ENCODE measurements at regions not wholly inside any gene's neighbourhood (a gene's known extent, or its start where the extent isn't known, plus 50 kb on each side); places are given as distances from the start of the nearest gene placed in this dataset.

- no peak for DNase-seq
Observed at GRCh38 chr12:77617818-77618217, 212.9 kb upstream of the NAV3 start.

DNA sequence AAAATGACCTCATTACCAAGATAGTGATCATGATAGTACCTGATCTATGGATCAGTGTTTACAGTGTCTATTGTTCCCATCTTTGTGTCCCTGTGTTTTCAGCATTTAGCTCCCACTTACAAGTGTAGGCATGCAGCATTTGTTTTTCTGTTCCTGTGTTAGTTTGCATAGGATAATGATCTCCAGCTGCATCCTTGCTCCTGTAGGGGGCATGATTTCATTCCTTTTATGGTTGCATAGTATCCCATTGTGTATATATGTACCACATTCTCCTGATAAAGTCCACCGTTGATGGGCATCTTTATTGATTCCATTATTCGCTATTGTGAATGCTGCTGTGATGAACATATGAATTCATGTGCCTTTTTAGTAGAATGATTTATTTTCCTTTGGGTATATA lies 215.4 kb upstream of the NAV3 start:
- DNase-seq, result no peak

GRCh38 chr12:77613411-77613810 lies 217.3 kb upstream of the NAV3 start:
- no peak for DNase-seq

DNA sequence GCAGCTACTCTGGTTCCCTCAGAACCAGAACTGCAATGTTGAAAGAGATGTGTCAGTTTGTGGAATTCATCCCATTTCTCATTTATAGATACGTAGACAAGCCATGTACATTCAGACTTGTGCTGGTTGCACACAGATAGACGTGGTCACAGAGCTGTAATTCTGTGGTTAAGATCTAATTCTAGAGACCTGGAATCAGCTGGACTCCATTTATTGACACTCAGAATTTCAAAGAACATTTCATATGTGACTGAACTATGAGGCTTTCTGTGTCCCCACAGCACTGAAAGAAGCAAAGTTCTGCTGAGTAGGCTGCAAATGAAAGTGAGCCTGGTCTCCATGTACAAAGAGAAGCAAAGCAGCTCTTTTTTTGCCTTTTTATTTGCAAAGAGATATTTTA lies 220.2 kb upstream of the NAV3 start:
- DNase-seq, result no peak

GRCh38 chr12:77609016-77609415 lies 221.7 kb upstream of the NAV3 start:
- DNase-seq, result no peak

GRCh38 chr12:77608271-77608824 lies 222.3 kb upstream of the NAV3 start:
- DNase-seq, result no peak

DNA sequence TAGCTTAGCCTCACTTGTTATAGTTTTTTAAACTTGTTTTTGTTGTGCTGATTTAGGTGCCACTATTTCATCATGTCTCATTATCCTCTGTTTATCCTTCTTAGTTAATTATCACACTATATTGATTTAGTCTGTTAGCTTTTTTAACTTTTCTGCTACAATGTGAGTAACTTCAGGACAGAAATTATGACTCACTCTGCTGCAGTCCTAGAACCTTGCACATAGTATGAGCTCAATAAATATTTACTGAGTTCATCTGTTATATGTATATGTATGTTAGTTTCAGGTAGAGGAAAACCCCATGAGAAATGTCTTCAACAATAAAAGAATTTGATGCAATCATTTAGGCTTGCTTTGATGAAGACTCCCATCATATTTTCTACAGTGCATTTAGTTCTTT lies 224.3 kb upstream of the NAV3 start:
- DNase-seq, result no peak

- DNase-seq, result no peak
Observed at GRCh38 chr12:77603946-77604345, 226.7 kb upstream of the NAV3 start.

GRCh38 chr12:77601069-77601468 lies 229.6 kb upstream of the NAV3 start:
- no peak for DNase-seq

DNA sequence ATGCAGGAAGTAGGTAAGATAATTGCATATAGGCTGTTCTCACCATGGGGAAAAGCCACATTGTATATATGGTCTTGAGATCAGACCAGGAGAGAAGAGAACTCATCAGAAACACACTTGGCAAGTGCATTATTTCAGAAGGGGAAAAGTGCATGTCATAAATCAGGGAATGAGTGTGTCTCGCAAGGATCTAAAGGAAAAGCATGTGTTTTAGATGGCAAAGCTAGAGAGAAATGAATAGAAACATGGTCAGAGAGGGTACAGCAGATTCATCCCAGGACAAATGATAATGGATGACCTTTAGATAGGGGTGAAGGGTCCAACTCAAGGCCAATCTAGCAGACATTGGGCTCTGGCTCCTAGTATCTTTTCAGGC lies 230.2 kb upstream of the NAV3 start:
- no peak for DNase-seq

DNA sequence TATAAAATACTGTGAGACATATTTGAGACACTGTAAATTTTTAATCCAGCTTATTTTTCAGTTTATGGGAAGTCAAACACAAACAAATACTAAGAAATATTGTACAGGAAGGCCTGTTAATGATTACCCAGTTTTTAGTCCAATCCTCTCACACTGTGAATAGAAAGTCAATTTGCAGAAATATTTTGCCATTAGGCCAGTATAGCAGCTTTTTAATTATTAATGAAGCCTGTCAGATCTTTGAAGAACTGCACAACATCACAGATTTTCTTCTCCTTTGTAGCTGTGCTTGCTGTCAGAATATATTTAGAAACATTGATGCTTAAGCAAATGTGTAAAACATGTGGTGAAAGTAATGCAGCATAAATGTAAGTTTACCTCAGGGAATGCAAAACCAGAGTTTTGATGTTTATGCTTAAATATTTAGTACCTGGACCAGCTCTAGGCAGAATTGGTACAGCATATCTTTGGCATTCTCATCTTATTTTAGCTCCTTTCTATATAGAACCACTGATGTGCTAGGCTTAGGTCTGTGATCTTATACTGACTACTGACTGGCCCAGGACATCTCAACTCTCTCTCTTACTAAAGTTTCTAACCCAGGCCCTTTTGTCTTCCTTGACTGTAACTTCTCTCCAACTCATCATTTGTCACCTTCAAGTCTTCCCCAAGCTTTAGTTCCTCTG lies 230.8 kb upstream of the NAV3 start:
- no peak for DNase-seq

- DNase-seq, result no peak
Observed at GRCh38 chr12:77594366-77594765, 236.3 kb upstream of the NAV3 start.

DNA sequence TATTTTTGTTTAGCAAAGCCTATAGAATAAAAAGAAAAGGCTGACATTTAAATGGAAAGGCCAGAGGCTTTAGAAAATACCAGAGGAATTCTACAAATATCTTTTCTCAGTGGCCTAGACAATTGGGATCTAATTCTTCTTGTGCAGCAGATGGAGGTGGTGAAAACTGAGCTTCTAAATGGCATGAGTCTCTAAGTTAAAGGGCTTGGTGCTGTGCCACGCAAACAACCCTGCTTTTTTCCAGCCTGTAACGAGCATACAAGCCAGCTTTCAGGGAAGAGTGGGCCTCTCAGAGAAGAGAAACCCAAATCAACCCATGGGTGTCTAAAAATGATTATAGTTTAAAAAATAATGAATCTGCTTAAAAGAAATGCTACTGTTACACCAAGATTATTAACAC lies 237.9 kb upstream of the NAV3 start:
- no peak for DNase-seq

DNA sequence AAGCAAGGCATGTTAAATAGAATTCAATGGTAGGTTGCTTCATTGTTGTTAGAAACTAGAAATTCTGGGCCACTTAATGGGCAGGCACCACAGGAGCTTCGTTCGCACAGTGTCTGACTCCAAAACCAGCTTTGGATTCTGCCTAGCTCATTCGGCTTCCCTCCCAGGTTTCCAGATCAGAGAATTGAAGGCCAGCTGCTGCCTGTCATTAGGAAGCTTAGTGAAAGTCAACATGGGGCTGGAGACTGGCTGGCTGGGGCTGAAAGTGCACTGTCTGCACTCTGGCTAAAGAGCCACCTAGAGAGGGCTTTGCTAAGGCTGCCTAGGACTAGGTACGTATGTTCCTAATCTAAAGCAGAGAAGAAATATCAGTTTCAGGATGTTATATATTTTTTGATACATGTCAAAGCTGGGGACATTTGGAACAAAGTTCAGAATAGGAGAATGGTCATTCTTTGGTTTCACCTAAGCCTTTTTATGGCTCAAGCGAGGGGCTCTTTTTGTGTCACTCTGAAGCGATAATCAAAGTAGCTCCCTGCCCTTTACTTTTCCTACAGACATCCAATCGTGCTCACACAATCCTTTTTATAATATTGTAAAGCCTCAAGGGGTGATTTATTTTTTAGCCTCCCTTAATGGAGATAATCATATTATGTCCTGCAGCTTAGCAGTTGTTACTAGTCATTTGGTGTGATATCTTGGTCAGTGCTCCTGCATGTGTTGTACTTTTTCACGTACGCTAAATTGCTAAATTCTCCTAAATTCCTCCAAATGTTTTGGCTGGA lies 238.5 kb upstream of the NAV3 start:
- DNase-seq, result no peak

- DNase-seq, result no peak
Observed at GRCh38 chr12:77590306-77590705, 240.4 kb upstream of the NAV3 start.

- DNase-seq, result no peak
Observed at GRCh38 chr12:77584860-77585259, 245.8 kb upstream of the NAV3 start.

DNA sequence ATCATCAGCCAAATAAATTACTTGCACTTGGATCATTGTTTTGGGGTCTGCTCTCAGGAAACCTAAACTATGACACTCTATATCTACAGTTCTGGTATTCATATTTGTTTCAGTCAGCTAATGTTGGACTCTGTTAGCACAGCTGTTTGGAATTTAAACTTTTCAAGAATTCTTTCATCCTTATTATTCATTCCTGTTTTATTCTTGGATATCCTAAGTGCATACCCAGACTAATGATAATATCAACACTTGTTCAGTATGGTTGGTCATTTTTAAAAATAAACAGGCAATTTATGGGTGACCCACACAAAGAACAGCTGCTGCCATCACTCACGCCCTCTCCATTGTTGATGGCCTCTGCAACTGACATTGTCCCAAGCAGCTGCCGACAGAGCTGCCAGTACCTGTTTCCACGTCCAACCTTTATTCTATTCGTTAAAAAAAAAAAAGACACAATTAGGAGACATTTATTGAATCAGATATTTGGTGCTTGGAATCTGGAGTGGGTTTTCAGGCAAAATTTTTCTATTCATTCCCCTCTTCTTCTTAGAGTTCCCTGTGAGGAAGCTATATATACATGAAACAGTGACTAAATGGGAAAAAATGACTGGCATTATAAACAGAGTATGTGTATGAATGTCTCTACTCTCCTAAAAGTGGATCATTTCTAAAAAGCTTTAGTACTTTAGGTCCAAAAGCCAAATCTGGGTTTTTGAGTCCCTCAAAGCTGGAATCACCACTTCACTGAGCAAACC lies 252.1 kb upstream of the NAV3 start:
- no peak for DNase-seq

GRCh38 chr12:77577791-77578190 lies 252.9 kb upstream of the NAV3 start:
- no peak for DNase-seq

DNA sequence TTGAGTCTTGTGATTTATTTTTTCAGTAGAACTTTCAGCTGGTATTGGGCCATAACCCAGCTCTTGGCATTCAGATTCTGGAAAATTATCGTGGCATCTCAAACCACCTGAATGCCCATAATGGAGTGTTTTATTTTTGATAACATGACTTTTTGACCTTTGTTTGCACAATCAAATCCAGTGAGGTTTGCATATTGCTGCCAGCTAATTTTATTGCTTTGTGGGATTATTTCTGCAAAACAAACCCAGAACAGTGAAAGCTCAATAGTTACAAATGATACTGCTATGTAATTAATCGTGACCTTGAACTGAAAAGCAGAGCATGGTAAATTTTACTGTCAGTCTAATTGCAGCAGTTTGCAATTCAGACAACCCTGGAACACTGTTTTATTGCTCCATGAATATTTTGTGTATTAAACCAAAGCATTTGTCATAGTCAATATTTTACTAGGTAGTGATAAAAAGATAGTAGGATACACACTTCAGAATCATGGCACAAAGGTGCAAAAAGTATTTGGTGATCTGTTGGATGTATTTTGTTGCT lies 255.2 kb upstream of the NAV3 start:
- no peak for DNase-seq

GRCh38 chr12:77572371-77572770 lies 258.3 kb upstream of the NAV3 start:
- DNase-seq, result no peak

DNA sequence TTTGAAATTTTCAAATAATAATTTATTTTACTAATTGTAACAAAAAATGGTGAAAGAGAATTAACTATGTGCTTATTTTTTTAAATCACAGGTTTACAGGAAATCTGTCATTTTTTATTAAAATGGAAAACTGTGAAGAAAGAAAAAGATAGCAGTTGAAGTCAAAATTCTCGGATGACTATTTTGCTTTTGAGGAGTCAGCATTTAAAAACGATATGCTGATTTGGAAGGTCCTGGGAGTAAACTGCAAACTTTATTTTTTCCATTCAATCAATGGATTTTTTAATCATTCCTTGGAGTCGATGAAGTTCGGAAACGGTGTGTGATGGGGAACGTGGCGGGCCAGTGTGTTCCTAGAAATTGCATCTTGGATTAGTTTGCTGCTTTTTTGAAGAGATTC lies 258.9 kb upstream of the NAV3 start:
- DNase-seq, result no peak

DNA sequence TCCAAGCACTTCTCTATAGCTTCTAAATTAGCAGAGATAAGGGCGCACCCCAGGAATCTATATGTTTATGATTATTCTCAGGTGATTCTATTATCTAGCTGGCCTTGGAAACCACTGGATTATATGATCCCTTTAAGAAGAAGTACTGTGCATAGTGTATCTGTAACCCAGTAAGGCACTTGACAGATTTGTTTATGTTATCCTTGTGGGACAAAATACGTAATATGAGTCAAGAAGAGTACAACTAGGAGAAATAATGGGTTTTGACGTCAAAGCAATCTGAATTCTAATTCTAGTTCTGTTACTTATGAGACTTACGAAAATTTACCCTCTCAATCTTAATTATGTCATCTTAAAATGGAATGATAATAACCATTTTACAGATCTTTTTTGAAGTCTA lies 259.6 kb upstream of the NAV3 start:
- DNase-seq, result no peak

DNA sequence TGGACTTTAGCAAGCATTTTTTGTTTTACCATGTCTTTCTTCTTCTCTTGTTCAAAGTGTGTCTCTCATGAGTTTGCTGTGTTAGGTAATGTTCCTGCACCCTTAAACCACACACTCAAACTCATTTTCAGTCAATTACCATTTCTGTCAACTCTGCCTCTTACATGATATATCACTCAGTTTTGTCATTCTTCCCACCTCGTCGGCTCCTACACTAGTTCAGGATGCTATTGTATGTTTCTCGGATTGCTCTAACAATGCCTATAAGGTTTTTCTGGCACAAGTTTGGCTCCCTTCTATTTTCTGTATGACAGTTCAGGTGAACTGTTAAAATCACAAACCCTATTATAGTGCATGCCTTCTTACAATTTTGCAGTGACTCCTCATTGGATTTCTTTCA lies 260.8 kb upstream of the NAV3 start:
- no peak for DNase-seq

DNA sequence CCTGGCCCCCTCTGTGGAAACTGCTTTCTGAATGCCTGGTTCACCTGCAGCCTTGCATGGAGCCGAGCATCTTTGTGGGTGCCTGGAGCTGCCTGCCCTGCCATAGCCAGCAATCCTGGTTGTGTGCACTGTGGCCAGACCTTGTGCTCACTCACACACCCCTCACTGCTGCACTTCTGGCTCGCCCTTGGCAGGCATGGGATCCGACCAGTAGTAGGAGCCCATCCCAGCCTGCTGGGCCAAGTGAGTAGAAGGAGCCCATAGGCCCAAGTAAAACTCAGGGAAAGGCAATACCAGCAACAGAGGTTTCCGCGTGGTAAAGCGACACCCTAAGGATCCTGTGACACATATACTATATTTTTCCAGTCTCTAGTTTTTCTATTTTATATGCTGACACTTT lies 270.0 kb upstream of the NAV3 start:
- DNase-seq, result no peak
